GM19452 (cell line): ENCODE measurements at regions not wholly inside any gene's neighbourhood (a gene's known extent, or its start where the extent isn't known, plus 50 kb on each side); places are given as distances from the start of the nearest gene placed in this dataset.
"Not testable (repeated sequence)": the region's sequence is repeated elsewhere in the genome, so short reads cannot be mapped to it uniquely, and the experiment has no call there.

Experiments used
- ATAC-seq: cut with Tn5 transposase; IDR thresholded peaks from one replicate; pipeline ENCODE4 v1.9.1; 2021; ENCODE audit not compliant: unreplicated experiment

DNA sequence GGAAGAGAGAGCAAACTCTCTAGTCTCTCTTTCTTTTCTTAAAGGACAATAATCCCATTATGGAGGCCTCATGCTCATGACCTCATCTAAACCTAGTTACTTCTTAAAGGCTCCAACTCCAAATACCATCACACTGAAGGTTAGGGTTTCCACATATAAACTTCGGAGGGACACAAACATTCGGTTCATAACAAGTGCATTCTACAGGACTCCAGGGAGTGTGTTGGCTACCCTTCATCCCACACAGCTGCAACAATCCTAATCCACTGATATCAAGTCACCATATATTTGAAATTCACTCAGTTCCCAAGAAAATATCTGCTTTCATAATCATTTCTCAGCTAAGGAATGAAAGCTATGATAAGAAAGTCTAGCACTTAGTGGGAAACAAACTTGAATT is 265.9 kb upstream of the PLEKHG7 start:
- ATAC-seq = no peak

DNA sequence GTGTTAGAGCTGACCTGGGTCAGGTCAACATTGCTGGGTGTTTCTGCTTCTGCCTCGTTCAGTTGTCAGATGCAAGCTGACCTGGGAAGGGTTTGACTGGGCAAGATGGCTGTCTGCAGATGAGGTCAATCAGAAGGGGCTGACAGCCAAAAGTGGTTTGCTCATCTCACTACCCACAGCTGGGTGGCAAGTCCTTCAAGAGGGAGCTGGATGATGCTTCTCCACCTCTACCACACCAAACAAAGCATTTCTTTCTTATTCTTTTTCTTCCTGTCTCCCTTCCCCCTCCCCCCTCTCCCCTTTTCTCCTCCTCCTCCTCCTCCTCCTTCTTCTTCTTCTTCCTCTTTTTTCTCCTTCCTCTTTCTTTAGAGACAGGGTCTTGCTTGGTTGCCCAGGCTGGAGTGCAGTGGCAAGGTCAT is 268.2 kb upstream of the PLEKHG7 start:
- ATAC-seq = no peak

DNA sequence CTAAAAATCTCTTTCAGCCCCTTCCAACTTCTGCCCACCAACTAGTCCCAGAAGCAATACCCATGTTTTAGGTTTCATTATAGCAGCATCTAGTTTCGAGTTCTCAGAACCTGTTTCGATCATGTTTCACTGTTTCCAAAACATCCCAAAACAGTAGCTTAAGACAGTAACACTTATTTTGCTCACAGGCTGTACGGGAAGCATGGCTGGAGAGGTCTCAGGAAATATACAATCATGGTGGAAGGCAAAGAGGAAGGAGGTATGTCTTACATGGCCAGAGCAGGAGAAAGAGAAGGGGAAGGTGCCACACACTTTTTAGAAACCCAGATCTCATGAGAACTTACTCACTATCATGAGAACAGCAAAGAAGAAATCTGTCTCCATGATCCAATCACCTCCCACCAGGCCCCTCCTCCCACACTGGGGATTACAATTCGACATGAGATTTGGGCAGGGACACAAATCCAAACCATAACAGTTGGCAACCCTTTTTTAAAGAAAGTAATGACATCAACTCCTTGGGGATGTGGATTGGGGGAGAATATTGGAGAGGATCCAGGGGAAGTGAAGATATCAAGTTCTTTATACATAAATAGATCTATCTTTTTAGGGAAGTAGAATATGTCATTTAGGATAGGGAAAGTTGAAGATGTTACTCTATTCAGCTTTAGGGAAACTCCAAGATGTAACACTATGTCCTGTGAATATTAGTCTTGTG is 269.9 kb upstream of the PLEKHG7 start:
- peak; percentile 64 for ATAC-seq

DNA sequence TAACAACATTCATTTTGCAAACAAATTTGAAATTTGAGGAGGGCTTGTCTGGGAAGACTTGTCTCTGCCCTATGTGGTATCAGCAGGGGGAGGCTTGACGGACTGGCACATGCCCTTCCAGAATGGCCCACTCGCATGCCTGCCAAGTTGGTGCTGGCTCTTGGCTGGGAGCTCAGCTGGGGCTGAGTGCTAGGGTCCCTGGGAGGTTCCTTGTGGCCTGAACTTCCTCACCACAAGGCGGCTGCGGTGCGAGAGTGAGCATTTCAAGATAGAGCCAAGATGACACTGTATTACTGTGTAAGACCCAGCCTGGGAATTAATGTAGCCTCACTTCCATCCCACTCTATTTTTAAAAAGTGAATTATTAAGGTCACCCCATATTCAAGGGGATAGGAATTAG is 271.6 kb upstream of the PLEKHG7 start:
- ATAC-seq = peak; percentile 43

DNA sequence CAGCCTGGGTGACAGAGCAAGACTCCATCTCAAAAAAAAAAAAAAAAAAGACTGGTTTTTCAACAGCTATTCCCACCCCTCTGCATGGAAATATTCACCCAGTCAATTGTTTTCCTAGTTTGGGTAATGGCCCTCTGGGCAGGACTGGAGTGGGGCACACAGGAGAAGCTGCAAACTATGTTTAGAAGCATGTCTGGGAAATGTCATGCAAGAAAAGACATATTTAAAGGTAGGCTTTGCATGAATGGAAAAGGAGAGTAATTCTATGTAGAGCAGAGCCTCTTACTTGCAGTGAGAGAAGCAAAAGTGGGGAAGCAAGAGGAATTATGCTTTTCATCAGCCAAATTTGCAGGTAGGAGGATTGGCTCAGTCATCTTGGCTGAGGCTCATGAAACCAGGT is 276.5 kb upstream of the PLEKHG7 start:
- no peak for ATAC-seq

DNA sequence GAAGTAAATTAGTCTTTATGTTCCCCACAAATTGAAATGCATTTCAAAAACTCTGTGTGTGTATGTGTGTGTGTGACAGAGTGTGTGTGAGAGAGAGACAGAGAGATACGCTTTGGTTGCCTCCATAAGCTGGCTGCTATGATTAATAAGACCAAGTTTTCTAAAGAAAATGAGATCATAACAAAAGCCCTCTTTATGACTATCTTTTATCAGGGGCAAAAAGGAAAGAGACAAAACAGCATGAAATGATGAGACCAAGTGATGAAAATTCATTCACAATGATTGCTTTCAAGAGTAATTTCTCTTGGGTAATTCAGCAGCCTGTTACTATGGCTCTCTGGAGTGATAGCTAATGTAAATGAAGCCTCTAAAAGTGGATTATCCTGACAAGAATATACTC is 277.6 kb upstream of the PLEKHG7 start:
- ATAC-seq = no peak

DNA sequence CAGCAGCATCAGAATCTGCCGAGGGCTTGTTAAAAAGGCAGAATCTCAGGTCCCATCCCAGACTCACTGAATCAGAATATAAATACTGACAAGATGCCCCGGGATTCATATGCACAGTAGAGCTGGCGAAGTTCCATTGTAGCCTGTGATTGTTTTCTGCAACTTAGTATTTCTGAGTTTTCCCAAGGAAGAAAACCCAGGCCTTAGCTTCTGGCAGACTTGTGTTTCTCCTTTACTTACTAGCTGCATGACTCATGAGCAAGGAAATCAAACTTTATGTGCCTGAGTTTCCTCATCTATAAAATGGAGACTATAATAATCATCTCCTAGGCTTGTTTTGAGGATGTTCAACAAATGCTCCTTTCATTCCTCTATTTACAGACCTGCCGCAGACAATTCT is 278.5 kb upstream of the PLEKHG7 start:
- no peak for ATAC-seq

DNA sequence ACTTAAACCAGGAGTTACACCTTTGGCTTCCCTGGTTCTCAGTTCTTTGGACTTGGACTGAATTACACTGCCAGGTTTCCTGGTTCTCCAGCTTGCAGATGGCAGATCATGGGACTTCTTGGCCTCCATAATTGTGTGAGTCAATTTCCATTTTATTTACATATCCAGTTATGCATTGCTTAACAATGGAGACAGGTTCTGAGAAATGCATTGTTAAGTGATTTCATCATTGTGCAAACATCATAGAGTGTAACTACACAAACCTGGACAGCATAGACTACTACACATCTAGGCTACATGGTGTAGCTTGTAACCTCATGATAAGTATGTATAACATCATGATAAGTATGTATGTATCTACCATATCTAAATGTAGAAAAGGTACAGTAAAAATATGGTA is 276.1 kb upstream of the BTG1 start:
- ATAC-seq = no peak

DNA sequence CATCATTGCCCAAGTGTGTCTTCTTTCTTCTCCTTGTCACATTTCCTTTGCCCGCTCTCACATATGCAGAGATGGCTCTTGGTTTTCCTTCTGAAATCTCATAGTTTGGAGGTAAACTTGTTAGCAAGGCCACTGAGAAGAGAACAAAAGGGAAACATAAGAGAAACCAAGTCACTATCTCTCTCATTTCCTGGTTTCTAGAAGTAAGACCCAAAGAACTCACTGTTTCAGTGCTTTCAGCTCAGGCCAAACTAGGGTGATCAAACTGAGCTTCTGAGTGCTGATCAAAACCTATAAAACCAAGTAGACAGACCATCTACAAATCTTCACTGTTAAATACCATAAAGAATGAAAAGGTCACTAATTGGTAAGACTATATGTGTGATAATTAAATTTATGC is 275.4 kb upstream of the BTG1 start:
- no peak for ATAC-seq

DNA sequence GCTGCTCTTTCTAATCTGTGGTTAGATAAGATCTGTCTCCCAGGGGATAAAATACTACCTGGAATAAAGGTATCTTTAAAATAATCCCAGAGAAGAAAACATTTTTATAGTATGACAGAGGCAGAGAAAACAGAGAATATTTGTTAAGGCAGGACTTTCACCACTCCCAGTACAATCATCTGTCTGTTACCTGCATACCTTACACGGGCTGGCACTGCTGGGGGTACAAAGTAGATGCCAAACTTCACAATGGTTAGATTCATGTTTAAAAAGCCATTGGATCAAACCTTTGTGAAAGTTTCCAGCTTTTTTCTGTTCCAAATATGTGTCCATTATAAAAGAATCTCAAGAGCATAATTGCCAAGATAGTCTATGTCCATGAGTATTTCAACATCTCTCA is 273.6 kb upstream of the BTG1 start:
- ATAC-seq = no peak

DNA sequence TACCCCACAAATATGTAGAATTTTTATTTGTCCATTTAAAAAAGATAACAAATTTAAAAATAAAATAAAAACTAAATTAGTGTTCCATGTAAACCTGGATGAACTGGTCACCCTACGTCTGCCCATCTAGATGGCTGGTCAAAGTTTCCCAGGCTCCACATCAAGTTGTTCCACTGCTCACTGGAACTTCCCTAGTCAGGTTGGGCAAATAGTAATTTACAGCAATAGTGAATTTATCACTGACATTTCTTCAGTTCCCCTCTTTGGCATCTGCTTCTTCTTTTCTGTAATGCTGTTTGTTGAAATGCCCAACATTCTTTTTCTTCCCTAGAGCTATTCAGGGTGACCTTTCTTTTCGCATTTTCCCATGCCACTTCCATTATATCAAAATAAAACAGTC is 272.7 kb upstream of the BTG1 start:
- ATAC-seq = no peak

DNA sequence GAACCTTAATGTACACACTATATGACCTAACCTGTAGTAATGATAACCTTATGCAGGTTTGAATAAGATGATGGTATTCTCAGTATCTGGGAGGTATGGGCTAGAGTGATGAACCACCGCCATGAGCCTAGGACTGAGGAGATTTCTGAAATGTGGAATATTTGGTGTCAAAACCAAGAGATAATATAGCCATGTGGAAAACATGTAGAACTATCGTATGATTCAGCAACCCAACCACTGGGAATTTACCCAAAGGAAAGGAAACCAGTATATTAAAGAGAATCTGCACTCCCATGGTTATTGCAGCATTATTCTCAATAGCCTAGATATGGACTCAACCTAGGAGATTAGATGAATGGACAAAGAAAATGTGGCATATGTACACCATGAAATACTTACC is 271.7 kb upstream of the BTG1 start:
- ATAC-seq = no peak

DNA sequence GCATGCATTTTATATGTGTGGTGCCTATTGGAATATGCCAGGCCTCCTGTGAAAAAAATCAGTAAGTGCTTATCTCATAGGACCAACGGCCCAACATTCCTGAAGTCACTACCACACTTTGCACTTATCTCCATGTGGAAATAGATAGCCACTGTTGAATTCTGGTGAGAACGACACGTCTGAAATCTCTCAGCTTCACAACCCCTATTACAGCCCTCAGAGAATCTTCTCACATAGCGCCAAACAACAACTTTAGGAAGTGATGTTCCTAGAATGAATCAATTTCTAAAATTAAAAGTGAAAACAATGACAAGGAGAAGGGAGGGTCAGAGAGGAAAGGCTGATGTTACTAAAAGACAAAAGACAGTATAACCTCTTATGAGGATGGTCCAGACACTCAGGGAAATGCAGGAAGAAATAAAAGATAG is 270.8 kb upstream of the BTG1 start:
- ATAC-seq = no peak

DNA sequence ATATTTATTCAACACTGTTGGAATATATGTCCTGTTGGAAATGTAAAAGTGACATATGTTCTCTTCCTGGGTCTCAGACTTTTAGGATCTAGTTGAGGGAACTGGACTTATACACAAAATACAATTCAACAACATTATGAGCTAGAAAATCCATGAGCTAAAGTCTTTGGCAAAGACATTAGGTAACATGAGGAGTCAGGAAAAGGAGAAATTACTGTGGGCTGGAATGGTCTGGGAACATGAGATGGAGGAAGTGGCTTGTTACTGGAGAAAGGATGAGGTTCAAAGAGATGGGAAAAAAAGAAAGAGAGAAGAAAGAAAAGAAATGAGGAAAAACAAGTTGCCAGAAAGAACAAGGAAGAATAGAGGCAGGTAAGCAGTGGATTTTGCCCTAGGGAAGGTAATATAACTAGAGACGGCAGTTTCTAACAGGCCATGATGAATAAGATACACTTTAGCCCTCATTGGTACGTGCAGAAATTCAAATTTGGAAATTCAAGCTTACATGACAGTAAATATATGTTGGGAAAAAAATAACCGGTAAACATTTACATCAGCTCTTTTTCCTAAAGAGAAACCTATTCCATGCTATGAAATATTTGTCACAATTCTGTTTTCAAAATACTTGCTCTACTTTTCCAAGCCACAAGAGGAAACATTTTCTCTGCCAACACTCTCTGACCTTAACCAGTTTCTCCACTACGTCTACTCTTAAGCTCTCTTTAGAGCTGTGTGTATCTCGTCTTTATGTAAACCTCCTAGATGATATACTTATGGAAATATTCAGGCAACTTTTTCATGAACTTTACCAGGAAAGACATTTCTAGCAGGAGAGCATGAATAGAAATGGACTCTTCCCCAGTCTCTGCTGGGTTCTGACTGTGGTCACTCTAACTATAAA is 268.8 kb upstream of the BTG1 start:
- no peak for ATAC-seq

DNA sequence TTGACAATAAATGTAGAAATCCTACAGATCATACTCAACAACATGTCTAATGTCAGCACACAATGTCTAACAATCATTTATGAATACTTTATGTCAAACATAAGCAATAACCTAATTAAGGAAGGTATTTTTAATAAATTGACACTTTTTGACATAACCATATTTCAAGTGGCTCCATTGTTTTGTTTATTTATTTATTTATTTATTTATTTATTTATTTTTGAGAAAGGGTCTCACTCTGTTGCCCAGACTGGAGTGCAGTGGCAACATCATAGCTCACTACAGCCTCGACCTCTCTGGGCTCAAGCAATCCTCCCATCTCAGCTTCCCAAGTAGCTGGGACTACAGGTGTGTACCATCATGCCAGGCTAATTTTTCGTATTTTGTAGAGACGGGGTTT is 267.6 kb upstream of the BTG1 start:
- no peak for ATAC-seq

DNA sequence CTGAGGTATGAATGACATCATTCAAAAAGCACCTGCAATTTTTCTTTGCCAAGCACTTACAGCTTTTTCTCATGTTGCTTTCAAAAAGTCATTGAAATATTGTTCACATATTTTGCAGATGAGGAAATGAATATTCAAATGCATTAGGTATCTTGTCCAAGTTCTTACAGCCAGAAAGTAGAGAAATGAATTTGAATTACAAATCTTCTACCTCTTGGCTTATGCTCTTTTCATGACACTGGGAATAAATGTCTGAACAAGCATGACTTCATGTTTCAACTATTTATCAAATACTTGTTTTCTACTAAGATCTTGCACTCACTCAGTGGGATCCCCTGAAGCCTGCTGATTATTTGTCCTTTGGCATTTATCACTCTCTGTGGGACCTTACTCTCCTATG is 267.2 kb upstream of the BTG1 start:
- no peak for ATAC-seq

DNA sequence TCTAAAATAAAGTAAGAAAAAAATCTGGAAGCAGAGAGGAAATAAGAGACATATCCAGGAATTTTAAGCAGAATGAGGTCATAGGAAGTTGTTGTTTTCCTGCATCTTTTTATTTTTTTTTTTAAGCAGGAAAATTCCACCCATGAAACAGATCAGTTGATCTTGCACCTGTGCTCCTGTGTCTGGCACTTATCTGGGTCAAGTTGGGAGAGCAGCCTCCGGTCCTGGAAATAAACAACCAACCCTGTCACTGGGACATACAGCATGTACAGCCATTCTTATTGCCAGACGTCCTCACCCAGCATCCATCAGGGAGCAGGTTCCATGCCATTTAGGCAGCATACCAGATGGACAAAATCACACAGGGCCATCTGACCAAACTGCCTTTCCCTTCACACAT is 266.0 kb upstream of the BTG1 start:
- no peak for ATAC-seq

DNA sequence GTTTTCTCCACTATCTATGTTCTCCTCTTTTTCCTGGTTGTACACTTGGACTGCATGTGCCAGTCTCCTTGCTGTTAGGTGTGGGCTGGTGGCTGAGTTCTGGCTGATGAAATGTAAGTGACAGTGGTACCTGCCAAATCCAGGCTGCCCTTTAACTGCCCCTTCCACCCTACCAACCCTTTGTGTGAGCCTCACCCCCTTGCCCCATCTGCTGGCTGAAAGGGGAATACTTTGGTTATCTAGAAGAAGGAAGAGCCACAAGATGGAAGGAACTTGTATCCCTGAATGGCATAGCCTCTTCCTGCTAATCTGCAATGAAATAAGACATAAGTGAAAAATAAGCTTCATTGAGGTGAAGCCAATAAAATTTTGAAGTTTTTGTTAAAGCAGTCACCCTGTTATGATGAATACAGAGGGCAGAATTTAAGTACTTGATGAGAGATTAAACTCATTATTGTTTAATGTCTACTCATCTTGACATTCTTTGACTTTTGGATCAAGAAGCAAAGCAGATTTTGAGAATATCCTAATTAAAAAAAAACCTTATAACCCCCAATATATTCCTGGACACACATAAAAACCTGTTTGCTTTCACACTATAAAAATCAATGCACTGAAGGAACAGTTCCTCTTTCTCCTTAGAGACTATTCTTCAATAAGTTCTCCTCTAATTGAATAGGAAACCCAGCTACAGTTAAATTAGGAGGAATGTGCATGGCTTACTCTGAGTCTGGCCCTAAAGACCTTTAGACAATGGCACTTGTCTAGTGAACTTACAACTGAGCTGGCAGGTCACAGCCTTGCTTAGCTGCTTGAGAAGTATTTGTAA is 262.6 kb upstream of the BTG1 start:
- no peak for ATAC-seq

DNA sequence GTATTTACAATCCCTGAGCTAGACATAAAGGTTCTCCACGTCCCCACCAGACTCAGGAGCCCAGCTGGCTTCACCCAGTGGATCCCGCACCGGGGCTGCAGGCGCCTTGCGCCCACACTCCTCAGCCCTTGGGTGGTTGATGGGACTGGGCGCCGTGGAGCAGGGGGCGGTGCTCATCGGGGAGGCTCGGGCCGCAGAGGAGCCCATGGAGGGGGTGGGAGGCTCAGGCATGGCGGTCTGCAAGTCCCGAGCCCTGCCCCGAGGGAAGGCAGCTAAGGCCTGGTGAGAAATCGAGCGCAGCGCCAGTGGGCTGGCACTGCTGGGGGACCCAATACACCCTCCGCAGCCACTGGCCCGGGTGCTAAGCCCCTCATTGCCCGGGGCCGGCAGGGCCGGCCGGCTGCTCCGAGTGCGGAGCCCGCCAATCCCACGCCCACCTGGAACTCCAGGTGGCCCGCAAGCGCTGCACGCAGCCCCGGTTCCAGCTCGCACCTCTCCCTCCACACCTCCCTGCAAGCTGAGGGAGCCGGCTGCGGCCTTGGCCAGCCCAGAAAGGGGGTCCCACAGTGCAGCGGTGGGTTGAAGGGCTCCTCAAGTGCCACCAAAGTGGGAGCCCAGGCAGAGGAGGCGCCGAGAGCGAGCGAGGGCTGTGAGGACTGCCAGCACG is 260.9 kb upstream of the BTG1 start:
- ATAC-seq = not testable (repeated sequence)

DNA sequence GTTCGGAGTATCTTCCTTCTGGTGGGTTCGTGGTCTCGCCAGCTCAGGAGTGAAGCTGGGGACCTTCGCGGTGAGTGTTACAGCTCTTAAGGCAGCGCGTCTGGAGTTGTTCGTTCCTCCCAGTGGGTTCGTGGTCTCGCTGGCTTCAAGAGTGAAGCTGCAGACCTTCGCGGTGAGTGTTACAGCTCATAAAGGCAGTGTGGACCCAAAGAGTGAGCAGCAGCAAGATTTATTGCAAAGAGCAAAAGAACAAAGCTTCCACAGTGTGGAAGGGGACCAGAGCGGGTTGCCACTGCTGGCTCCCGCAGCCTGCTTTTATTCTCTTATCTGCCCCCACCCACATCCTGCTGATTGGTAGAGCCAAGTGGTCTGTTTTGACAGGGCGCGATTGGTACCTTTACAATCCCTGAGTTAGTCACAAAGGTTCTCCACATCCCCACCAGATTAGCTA is 260.2 kb upstream of the BTG1 start:
- not testable (repeated sequence) for ATAC-seq

DNA sequence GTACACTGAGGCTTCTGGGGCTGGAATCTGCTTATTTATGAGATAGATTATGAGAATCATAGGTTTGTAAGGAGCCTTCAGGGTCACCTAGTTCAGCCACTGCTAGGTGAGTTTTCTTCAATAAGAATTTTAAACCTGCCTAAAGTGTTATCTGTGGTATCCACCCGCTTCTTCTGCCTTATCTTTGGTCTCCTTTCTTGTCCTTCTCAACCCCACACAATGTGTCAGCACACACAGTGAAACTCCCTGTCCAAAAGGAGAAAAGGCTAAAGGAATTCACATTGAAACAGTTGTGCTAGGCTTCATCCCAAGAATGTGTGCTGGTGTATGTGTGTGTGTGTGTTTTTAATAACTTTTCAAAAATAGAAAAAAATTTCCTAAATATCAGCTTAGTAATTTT is 259.3 kb upstream of the BTG1 start:
- ATAC-seq = no peak
